SH-SY5Y (cell line): ENCODE measurements at regions not wholly inside any gene's neighbourhood (a gene's known extent, or its start where the extent isn't known, plus 50 kb on each side); places are given as distances from the start of the nearest gene placed in this dataset.

Experiments used
- GATA2 ChIP-seq: IDR thresholded peaks from 2 replicates; pipeline ENCODE4 v1.6.1; 2011; ENCODE audit warnings: mild to moderate bottlenecking, low read depth, low read length
- GATA3 ChIP-seq: IDR thresholded peaks from 2 replicates; pipeline ENCODE4 v1.6.1; 2011; ENCODE audit warnings: low read depth, mild to moderate bottlenecking, low read length, moderate library complexity

DNA sequence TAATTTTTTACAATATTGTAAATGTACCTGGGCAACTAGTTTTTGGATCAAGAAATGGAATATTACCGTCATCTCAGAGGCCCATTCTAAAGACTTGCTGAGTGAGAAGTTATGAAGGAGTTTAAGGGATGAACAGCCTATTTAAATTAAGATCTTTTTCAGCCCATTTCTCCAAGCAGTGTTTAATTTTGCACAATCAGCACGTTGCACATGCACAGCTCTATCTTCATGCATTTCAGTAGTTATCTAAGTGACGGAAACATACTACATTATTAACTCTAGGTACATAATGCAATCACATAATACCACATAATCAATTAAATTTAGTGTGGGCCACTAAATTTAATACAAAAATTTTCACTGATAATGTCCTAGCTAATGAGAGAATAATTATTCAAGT is 582.1 kb upstream of the DSEL start:
- TF ChIP-seq GATA3 (no peak), GATA2 (no peak)
